DMS 273 (cell line): ENCODE measurements at regions not wholly inside any gene's neighbourhood (a gene's known extent, or its start where the extent isn't known, plus 50 kb on each side); places are given as distances from the start of the nearest gene placed in this dataset.
"Not testable (repeated sequence)": the region's sequence is repeated elsewhere in the genome, so short reads cannot be mapped to it uniquely, and the experiment has no call there.

Experiments
- DNase-seq: peaks from one replicate; lab custom pipeline; 2025; ENCODE audit not compliant: unreplicated experiment; lab: John Stamatoyannopoulos, UW

DNA sequence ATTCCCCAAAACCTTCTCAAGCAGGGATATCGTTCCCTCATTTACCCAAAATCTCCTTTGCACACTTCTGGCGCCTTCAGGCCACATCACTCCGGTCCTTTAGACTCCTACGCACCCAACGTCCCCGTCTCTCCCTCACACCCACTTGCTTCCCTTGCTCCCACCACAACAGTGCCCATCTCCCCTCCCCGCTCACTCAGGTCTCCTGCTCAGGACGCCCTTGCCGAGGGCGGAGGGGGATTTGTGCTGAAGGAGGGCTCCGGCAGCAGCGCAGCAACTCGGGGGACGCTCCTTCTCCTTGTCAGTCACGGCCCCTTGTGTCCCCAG, 71.6 kb downstream of the PCMTD2 start:
- DNase-seq, result not testable (repeated sequence)

DNA sequence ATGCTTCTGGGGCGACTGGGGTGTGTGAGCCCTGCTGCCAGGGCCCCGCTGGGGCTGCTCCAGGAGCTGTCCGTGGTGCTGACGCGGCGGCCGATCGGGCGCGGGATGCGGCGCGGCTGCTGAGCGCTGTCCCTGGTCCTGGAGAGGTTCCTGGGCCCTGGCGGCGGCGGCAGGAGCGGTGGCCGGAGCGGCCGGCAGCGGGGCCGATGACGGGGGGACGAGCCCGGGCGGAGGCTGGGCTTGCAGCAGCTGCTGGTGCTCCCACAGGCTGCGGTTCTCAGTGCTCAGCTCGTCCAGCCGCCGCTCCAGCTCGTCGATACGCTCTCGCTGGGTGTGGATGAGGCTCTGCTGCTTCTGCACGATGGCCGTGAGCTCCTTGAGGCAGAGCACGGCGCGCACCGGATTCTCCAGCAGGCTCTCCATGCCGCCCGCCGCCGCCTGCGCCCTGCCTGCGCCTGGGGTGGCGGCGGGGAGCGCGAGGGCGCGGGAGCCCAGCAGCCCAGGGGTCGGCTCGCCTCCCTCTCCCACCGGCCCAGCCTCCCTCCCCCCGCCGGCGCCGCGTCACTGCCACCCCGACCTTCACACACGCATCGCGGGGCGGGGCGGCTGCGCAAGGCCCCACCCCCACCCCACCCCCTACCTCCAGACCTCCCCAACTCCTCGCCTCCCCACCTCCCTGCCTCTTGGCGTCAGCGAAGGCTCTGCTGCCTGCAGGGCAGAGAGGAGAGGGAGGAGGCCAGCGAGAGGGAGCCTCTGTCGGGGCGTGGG, 72.2 kb downstream of the PCMTD2 start:
- peak; percentile 73 for DNase-seq

DNA sequence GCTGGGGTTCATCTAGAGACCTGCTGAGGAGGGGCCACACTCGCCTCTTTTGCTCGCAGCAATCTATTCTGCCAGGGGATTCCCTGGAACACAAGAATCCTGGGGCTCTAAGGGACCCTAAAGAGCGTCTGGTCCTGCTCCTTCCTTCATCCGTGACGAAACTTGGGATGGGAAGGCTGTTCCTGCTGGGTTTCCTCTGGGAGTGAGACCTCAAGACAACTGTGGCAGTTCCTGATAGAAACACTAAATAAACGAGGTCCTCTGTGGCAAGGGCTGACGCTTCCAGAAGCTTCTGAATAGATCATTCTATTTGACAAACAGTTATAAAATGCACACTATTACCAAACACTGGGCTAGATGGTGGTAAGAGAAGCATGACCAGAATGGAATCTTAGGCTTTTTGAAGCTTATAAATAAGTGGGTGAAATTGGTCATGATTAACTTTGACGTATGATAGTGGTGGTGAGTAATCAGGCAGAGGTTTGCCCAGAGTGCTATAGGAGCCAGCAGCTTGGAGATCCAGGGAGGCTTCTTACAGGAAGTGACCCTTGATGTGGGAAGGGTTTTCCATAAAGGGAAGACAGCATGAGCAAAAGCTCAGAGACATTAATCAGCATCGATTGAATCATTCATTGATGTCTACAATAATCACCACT, 73.2 kb downstream of the PCMTD2 start:
- not testable (repeated sequence) for DNase-seq

DNA sequence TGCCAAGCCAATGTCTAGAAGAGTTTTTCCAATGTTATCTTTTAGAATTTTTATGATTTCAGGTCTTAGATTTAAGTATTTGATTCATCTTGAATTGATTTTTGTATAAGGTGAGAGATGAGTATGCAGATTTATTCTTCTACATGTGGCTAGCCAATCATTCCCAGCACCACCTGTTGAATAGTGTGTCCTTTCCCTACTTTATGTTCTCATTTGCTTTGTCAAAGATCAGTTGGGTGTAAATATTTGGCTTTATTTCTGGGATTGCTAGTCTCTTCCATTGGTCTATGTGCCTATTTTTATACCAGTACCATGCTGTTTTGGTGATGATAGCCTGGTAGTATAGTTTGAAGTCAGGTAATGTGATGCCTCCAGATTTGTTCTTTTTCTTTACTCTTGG, 77.1 kb downstream of the PCMTD2 start:
- DNase-seq, result not testable (repeated sequence)
